OCI-LY1 (cell line): ENCODE measurements at regions not wholly inside any gene's neighbourhood (a gene's known extent, or its start where the extent isn't known, plus 50 kb on each side); places are given as distances from the start of the nearest gene placed in this dataset.

ENCODE experiments used
- H2AFZ ChIP-seq: fragments of 200-600 bp; sonication (generic), shearing (Covaris generic); 2 replicates; pipeline ENCODE4 v1.6.0; 2014; ENCODE audit warnings: antibody characterized with exemption, mild to moderate bottlenecking, low read length
- H3F3A ChIP-seq: fragments of 200-600 bp; sonication (generic), shearing (Covaris generic); 2 replicates; pipeline ENCODE4 v1.6.0; 2014; ENCODE audit warnings: mild to moderate bottlenecking, antibody characterized with exemption, low read length, moderate library complexity; ENCODE audit not compliant: insufficient read depth
- H3K27ac ChIP-seq: fragments of 200-600 bp; sonication (generic); 2 replicates; pipeline ENCODE4 v1.5.1; 2014; ENCODE audit warnings: low read length, mixed run types, mild to moderate bottlenecking, low read depth; ENCODE audit not compliant: poor library complexity, severe bottlenecking
- H3K27me3 ChIP-seq: fragments of 200-600 bp; sonication (generic); 2 replicates; pipeline ENCODE4 v1.6.0; 2014; ENCODE audit warnings: antibody characterized with exemption, mild to moderate bottlenecking, low read length, moderate library complexity; ENCODE audit not compliant: insufficient read depth
- H3K36me3 ChIP-seq: fragments of 200-600 bp; sonication (generic); 2 replicates; pipeline ENCODE4 v1.6.1; 2014; ENCODE audit warnings: mild to moderate bottlenecking, antibody characterized with exemption, low read length, moderate library complexity, mixed read lengths; ENCODE audit not compliant: insufficient read depth
- H3K4me1 ChIP-seq: fragments of 200-600 bp; sonication (generic); 2 replicates; pipeline ENCODE4 v1.5.1; 2014; ENCODE audit warnings: mild to moderate bottlenecking, low read length, moderate library complexity; ENCODE audit not compliant: insufficient read depth, severe bottlenecking
- H3K4me2 ChIP-seq: fragments of 200-600 bp; sonication (generic), shearing (Covaris generic); 2 replicates; pipeline ENCODE4 v1.6.1; 2014; ENCODE audit warnings: low read length
- H3K4me3 ChIP-seq: fragments of 200-600 bp; sonication (generic); 2 replicates; pipeline ENCODE4 v1.5.1; 2014; ENCODE audit warnings: low read length, low read depth, mild to moderate bottlenecking, mixed read lengths; ENCODE audit not compliant: poor library complexity, severe bottlenecking
- H3K79me2 ChIP-seq: fragments of 200-600 bp; shearing (Covaris generic); 2 replicates; pipeline ENCODE4 v1.6.1; 2016; ENCODE audit warnings: mixed run types, low read length, mixed read lengths; ENCODE audit not compliant: insufficient read depth
- H3K9ac ChIP-seq: fragments of 200-600 bp; sonication (generic), shearing (Covaris generic); 2 replicates; pipeline ENCODE4 v1.6.1; 2014; ENCODE audit warnings: mild to moderate bottlenecking, low read length, mixed read lengths
- H3K9me2 ChIP-seq: fragments of 200-600 bp; sonication (generic), shearing (Covaris generic); 2 replicates; pipeline ENCODE4 v1.6.1; 2014; ENCODE audit warnings: low read depth, mild to moderate bottlenecking, low read length, mixed read lengths
- H3K9me3 ChIP-seq: fragments of 200-600 bp; shearing (Covaris generic); 2 replicates; pipeline ENCODE4 v1.6.1; 2014; ENCODE audit warnings: low read length, mixed read lengths
- H4K20me1 ChIP-seq: fragments of 200-600 bp; sonication (generic), shearing (Covaris generic); 2 replicates; pipeline ENCODE4 v1.6.0; 2016; ENCODE audit warnings: mild to moderate bottlenecking, low read length; ENCODE audit not compliant: insufficient read depth
- EZH2 ChIP-seq: fragments of 200-600 bp; sonication (generic), shearing (Covaris generic); IDR thresholded peaks from 2 replicates; pipeline ENCODE4 v1.8.0; 2017; ENCODE audit warnings: borderline replicate concordance, mixed run types, mild to moderate bottlenecking, antibody characterized with exemption, low read length, moderate library complexity, mixed read lengths
- TF ChIP-seq, protein P1 (sequence below): fragments of 200-600 bp; sonication (generic), shearing (Covaris generic); IDR thresholded peaks from 2 replicates; pipeline ENCODE4 v1.5.1; 2017; ENCODE audit warnings: mild to moderate bottlenecking, antibody characterized with exemption, low read length, moderate library complexity, mixed read lengths

DNA sequence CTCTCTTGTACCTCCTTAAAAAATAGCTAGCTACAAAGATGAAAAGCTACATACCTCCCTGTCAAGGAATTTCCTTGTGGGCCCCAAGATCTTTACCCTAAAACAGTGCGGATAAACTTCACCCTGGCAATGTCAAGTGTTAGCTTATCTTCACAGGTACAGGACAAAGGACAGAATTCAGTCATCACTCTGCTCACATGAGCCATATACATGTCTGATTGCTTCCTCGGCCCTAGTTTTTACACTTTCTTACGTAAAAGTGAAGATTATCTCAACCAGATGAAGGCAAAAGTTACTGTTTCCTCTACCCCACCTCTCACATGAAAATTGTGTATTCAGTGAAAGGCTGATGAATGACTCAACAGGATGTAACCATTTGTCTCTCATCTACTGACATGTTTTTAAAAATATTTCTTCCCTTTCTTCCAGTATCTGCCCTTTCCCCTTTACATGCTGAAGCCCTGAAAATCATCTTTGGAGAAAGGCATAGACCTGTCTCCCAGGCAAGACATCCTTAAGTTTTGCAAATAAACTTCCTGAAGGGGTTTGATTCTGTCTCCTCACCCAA is 890.1 kb downstream of the GALC start:
- no peak overlapping the region for H2AFZ ChIP-seq
- H3K27ac ChIP-seq = no peak overlapping the region
- H4K20me1 ChIP-seq = no peaks in the 10 kb centered on the region
- H3K79me2 ChIP-seq = no peaks in the 10 kb centered on the region
- H3K4me3 ChIP-seq = no peak overlapping the region
- no peaks in the 10 kb centered on the region for H3K4me1 ChIP-seq
- H3K9me2 ChIP-seq = no peaks in the 10 kb centered on the region
- no peak for TF ChIP-seq EZH2
- TF ChIP-seq, protein P1, sequence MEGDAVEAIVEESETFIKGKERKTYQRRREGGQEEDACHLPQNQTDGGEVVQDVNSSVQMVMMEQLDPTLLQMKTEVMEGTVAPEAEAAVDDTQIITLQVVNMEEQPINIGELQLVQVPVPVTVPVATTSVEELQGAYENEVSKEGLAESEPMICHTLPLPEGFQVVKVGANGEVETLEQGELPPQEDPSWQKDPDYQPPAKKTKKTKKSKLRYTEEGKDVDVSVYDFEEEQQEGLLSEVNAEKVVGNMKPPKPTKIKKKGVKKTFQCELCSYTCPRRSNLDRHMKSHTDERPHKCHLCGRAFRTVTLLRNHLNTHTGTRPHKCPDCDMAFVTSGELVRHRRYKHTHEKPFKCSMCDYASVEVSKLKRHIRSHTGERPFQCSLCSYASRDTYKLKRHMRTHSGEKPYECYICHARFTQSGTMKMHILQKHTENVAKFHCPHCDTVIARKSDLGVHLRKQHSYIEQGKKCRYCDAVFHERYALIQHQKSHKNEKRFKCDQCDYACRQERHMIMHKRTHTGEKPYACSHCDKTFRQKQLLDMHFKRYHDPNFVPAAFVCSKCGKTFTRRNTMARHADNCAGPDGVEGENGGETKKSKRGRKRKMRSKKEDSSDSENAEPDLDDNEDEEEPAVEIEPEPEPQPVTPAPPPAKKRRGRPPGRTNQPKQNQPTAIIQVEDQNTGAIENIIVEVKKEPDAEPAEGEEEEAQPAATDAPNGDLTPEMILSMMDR = no peak
- H3K36me3 ChIP-seq = no peaks in the 10 kb centered on the region
- no peaks in the 10 kb centered on the region for H3F3A ChIP-seq
- no peak overlapping the region for H3K4me2 ChIP-seq
- H3K27me3 ChIP-seq = no peaks in the 10 kb centered on the region
- no peaks in the 10 kb centered on the region for H3K9me3 ChIP-seq
- H3K9ac ChIP-seq = no peak overlapping the region

DNA sequence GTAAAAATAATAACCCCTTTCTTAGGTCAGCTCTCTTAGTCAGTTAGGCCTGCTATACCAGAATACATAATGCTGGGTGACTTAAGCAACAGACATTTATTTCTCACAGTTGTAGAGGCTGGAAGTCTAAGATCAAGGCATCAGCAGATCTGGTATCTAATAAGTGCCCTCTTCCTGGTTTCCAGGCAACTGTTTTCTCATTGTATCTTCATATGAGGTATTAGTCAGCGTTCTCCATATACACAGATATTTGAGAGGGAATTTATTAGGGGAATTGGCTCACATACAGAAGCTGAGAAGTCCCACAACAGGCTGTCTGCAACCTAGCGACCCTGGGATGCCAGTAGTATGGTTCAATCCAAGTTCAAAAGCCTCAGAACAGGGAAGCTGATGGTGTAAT is 896.0 kb downstream of the GALC start:
- no peak overlapping the region for H3K27ac ChIP-seq
- no peaks in the 10 kb centered on the region for H4K20me1 ChIP-seq
- no peak overlapping the region for H3K9ac ChIP-seq
- no peaks in the 10 kb centered on the region for H3K9me3 ChIP-seq
- no peak overlapping the region for H3K4me3 ChIP-seq
- no peaks in the 10 kb centered on the region for H3K79me2 ChIP-seq
- H3K4me2 ChIP-seq = no peak overlapping the region
- H3K36me3 ChIP-seq = no peaks in the 10 kb centered on the region
- TF ChIP-seq EZH2 = no peak
- TF ChIP-seq, protein P1 = no peak
- no peaks in the 10 kb centered on the region for H3K4me1 ChIP-seq
- H2AFZ ChIP-seq = no peak overlapping the region
- H3K27me3 ChIP-seq = no peaks in the 10 kb centered on the region
- H3F3A ChIP-seq = no peaks in the 10 kb centered on the region
- H3K9me2 ChIP-seq = no peaks in the 10 kb centered on the region

DNA sequence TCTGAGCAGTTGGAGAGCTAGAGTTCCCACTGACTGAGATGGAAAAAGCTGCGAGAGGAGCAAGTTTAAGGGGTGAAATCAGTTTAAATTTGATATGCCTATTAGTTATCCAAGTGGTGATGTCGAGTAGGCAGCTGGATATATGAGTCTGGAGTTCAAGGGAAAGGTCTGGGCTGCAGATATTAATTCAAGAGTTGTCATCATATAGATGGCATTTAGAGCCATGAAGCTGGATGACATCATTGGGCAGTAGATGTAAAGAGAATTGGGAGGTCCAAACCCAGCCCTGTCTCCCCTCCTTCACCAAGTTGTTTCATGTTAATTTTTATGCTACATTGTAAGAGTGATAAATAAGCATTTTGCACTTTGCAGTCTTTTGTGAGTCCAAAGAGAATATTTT is 898.1 kb downstream of the GALC start:
- Histone ChIP-seq H3K4me2 (no peak overlapping the region), H3K9me3 (no peaks in the 10 kb centered on the region), H4K20me1 (no peaks in the 10 kb centered on the region), H3K27me3 (no peaks in the 10 kb centered on the region; the same call in 1 of the 2 replicates), H3K79me2 (no peaks in the 10 kb centered on the region), H3K27ac (no peak overlapping the region), H3K9ac (no peak overlapping the region), H3K36me3 (no peaks in the 10 kb centered on the region), H2AFZ (no peak overlapping the region), H3F3A (no peaks in the 10 kb centered on the region), H3K9me2 (no peaks in the 10 kb centered on the region), H3K4me3 (no peak overlapping the region), H3K4me1 (no peaks in the 10 kb centered on the region)
- TF ChIP-seq, protein P1 = no peak
- no peak for TF ChIP-seq EZH2
